AG04450 (cell line): ENCODE measurements at regions not wholly inside any gene's neighbourhood (a gene's known extent, or its start where the extent isn't known, plus 50 kb on each side); places are given as distances from the start of the nearest gene placed in this dataset.
A peak's percentile ranks its signal among the peaks of the same experiment; 100 is the strongest.

ENCODE experiments used
- CTCF ChIA-PET: fragments of 300-600, 350-600 bp; formaldehyde crosslinking; extraction: SDS; loops from one replicate; lab custom pipeline; 2022; ENCODE audit warnings: antibody characterized with exemption, inconsistent platforms; lab: Charles Lee
- POLR2A ChIA-PET: fragments of 350-600 bp; formaldehyde crosslinking; extraction: SDS; loops from one replicate; lab custom pipeline; 2021; ENCODE audit warnings: antibody characterized with exemption, inconsistent platforms; lab: Yijun Ruan, JAX
- DNase-seq: peaks from one replicate; pipeline ENCODE4 v3.0.0-alpha.2; 2011; ENCODE audit warnings: low read depth, low spot score
- H3K27ac ChIP-seq: one replicate; pipeline ENCODE4 v1.5.1; 2012; ENCODE audit warnings: low read depth, low read length, control low read depth
- H3K27me3 ChIP-seq: one replicate; pipeline ENCODE4 v1.6.0; 2012; ENCODE audit warnings: low read length; ENCODE audit not compliant: control insufficient read depth, insufficient read depth
- H3K4me3 ChIP-seq: 2 replicates; pipeline ENCODE4 v1.5.1; 2011; ENCODE audit warnings: mild to moderate bottlenecking, low read depth, low read length, control low read depth
- H3K9me3 ChIP-seq: 2 replicates; pipeline ENCODE4 v1.5.1; 2012; ENCODE audit warnings: low read length; ENCODE audit not compliant: control insufficient read depth, insufficient read depth
- TF ChIP-seq, protein P1 (sequence below): IDR thresholded peaks from 2 replicates; pipeline ENCODE4 v1.5.1; 2011; ENCODE audit warnings: low read depth, low read length, control low read depth, inconsistent platforms

- TF ChIP-seq, protein P1, sequence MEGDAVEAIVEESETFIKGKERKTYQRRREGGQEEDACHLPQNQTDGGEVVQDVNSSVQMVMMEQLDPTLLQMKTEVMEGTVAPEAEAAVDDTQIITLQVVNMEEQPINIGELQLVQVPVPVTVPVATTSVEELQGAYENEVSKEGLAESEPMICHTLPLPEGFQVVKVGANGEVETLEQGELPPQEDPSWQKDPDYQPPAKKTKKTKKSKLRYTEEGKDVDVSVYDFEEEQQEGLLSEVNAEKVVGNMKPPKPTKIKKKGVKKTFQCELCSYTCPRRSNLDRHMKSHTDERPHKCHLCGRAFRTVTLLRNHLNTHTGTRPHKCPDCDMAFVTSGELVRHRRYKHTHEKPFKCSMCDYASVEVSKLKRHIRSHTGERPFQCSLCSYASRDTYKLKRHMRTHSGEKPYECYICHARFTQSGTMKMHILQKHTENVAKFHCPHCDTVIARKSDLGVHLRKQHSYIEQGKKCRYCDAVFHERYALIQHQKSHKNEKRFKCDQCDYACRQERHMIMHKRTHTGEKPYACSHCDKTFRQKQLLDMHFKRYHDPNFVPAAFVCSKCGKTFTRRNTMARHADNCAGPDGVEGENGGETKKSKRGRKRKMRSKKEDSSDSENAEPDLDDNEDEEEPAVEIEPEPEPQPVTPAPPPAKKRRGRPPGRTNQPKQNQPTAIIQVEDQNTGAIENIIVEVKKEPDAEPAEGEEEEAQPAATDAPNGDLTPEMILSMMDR = no peak
- POLR2A ChIA-PET = no interaction called here
Measured at GRCh38 chr3:13202744-13203397, 129.6 kb upstream of the IQSEC1 start.

GRCh38 chr3:13201851-13202250 is 128.6 kb upstream of the IQSEC1 start:
- Histone ChIP-seq H3K27me3 (peaks cover 21% of the 10 kb centered on the region), H3K4me3 (no peak overlapping the region), H3K9me3 (no peaks in the 10 kb centered on the region; the same call in 1 of the 2 replicates), H3K27ac (no peak overlapping the region)
- CTCF ChIA-PET = interaction anchor here (0.6 to 1.5 kb wide), 2 partner anchors 36 to 251 kb away, joined by 3 to 8 read pairs; no protein-coding TSS in a partner anchor
- DNase-seq = no peak
- TF ChIP-seq, protein P1 = no peak
- POLR2A ChIA-PET = no interaction called here

More at GRCh38 chr3:13202744-13203397, 129.6 kb upstream of the IQSEC1 start:
- Histone ChIP-seq H3K4me3 (no peak overlapping the region), H3K27me3 (peaks cover 20% of the 10 kb centered on the region), H3K27ac (no peak overlapping the region), H3K9me3 (no peaks in the 10 kb centered on the region; the same call in 1 of the 2 replicates)
- no peak for DNase-seq
- CTCF ChIA-PET = no interaction called here

- CTCF ChIA-PET = interaction anchor here (1.5 kb wide), 1 partner anchor 251 kb away, joined by 8 read pairs; no protein-coding TSS in a partner anchor
- TF ChIP-seq, protein P1 = 0 out of 2 replicates have a peak, but pooled peaks have one; percentile 9
Measured at GRCh38 chr3:13200946-13201345, 127.7 kb upstream of the IQSEC1 start.

DNA sequence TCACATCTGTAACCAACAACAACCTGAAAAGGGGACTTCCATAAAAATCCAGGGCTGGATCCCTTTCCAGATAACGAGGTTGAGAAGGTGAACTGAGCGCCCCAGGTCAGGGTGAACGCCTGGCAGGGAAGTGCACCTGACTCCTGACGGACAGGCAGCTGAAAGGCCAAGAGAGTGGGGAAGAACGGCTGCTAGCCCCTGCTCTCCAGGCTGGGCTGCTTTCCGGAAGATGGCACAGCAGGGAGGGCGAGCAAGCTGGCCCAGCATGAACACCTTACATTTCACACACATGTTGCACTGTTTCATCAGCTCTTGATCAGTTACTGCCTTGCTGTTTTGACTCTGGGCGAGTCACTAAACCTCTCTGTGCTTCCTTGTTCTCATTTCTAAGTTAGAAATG is 127.2 kb upstream of the IQSEC1 start:
- Histone ChIP-seq H3K4me3 (no peak overlapping the region), H3K27me3 (peaks cover 21% of the 10 kb centered on the region), H3K27ac (no peak overlapping the region), H3K9me3 (no peaks in the 10 kb centered on the region; the same call in 1 of the 2 replicates)
- ChIA-PET POLR2A (no interaction called here), CTCF (interaction anchor here (1.5 kb wide), 1 partner anchor 252 kb away, joined by 8 read pairs; no protein-coding TSS in a partner anchor)
- no peak for DNase-seq
- TF ChIP-seq, protein P1 = no peak

More at GRCh38 chr3:13200946-13201345, 127.7 kb upstream of the IQSEC1 start:
- H3K9me3 ChIP-seq = no peaks in the 10 kb centered on the region; the same call in 1 of the 2 replicates
- peaks cover 21% of the 10 kb centered on the region for H3K27me3 ChIP-seq
- H3K27ac ChIP-seq = no peak overlapping the region
- POLR2A ChIA-PET = no interaction called here
- no peak for DNase-seq
- H3K4me3 ChIP-seq = no peak overlapping the region

GRCh38 chr3:13199899-13200451 is 126.7 kb upstream of the IQSEC1 start:
- DNase-seq = no peak
- ChIA-PET POLR2A (no interaction called here), CTCF (interaction anchor here (0.7 kb wide), 1 partner anchor 253 kb away, joined by 3 read pairs; no protein-coding TSS in a partner anchor)
- Histone ChIP-seq H3K27me3 (peaks cover 17% of the 10 kb centered on the region), H3K4me3 (no peak overlapping the region), H3K27ac (no peak overlapping the region), H3K9me3 (no peaks in the 10 kb centered on the region; the same call in 1 of the 2 replicates)
- TF ChIP-seq, protein P1 = no peak
